Adrenal gland (tissue), 5 donors: ENCODE measurements at regions not wholly inside any gene's neighbourhood (a gene's known extent, or its start where the extent isn't known, plus 50 kb on each side); places are given as distances from the start of the nearest gene placed in this dataset.

Experiments used
- CTCF ChIP-seq, 6 experiments: fragments of 450-650 bp in 4 of 6; fragments of 200-600 bp in 2 of 6; sonication (generic) in 1 of 6; IDR thresholded peaks; 1 replicate in 5 of 6; 2 replicates in 1 of 6; pipeline versions ENCODE4 v1.5.1 to v1.8.0; 2016 to 2021; ENCODE audit warnings: antibody characterized with exemption in 6 of 6, mild to moderate bottlenecking in 2 of 6, moderate library complexity in 1 of 6
- POLR2A ChIP-seq, 2 donors: fragments of 450-650 bp; IDR thresholded peaks; one replicate each; pipeline ENCODE4 v1.6.1; 2017; ENCODE audit warnings: antibody characterized with exemption in 2 of 2, mild to moderate bottlenecking in 2 of 2, moderate library complexity in 1 of 2
- donor health status: DM: no; HTN: no; CAD: no.

- no peak for TF ChIP-seq CTCF (IDR thresholded peaks at IDR 0.05)
- TF ChIP-seq POLR2A (IDR thresholded peaks at IDR 0.05) = no peak
These were observed 242.9 kb upstream of the FTMT start for GRCh38 chr5:121608826-121609225.
